HepG2 (cell line): ENCODE measurements at regions not wholly inside any gene's neighbourhood (a gene's known extent, or its start where the extent isn't known, plus 50 kb on each side); places are given as distances from the start of the nearest gene placed in this dataset.

ENCODE experiments used
- PCBP2 ChIP-seq: fragments of 200-400 bp; formaldehyde crosslinking; optimal IDR thresholded peaks from 2 replicates; pipeline ENCODE3; 2018; ENCODE audit warnings: low read length, low read depth; ENCODE audit not compliant: poor library complexity, severe bottlenecking
- POLR2AphosphoS5 ChIP-seq: IDR thresholded peaks from 2 replicates; pipeline ENCODE4 v1.6.1; 2012; ENCODE audit warnings: low read depth, low read length
- ZNF501 ChIP-seq: sonication (generic); formaldehyde crosslinking; IDR thresholded peaks from 2 replicates; pipeline ENCODE4 v1.5.1; 2020; ENCODE audit warnings: mild to moderate bottlenecking, moderate library complexity, missing genetic modification reagents

DNA sequence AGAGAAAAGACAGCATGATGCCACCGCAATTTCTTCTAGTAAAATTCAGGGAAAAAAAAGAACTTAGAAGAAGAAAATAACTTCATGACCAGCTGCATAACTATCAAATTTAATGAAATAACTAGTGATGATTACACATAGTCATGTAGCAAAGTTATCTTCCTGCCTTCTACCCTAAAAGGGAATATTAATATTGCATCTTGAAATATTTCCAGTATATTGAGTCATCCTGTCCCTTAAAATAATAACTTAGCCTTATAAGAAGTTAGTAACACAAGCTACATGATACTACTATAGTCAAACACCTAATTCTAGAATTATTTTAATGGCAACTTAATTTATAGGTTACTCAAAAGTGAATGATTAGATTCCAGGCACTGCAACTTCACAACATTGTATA is 289.2 kb downstream of the KLF12 start:
- no peak for TF ChIP-seq PCBP2
- TF ChIP-seq POLR2AphosphoS5 = no peak
- no peak for TF ChIP-seq ZNF501 (CRISPR knock-in tag)
